ENCODE measurements at regions not wholly inside any gene's neighbourhood (a gene's known extent, or its start where the extent isn't known, plus 50 kb on each side); places are given as distances from the start of the nearest gene placed in this dataset.

- no peak for TF ChIP-seq POLR2AphosphoS5 (IDR thresholded peaks at IDR 0.05)
- no peak for TF ChIP-seq CTCF (IDR thresholded peaks at IDR 0.05)
- TF ChIP-seq POLR2A (IDR thresholded peaks at IDR 0.05), result no peak
Observed at GRCh38 chr2:103002954-103003353, 241.1 kb downstream of the TMEM182 start.
